NB4 (cell line): ENCODE measurements at regions not wholly inside any gene's neighbourhood (a gene's known extent, or its start where the extent isn't known, plus 50 kb on each side); places are given as distances from the start of the nearest gene placed in this dataset.

Experiments
- DNase-seq: peaks from one replicate; pipeline ENCODE4 v3.0.0; 2010; ENCODE audit warnings: low read depth
- H3K4me3 ChIP-seq: one replicate; pipeline ENCODE4 v1.5.1; 2011; ENCODE audit warnings: mild to moderate bottlenecking, low read depth, low read length, moderate library complexity
- MYC ChIP-seq: IDR thresholded peaks from 2 replicates; pipeline ENCODE4 v1.6.1; 2011; ENCODE audit warnings: low read depth, low read length
- POLR2A ChIP-seq: IDR thresholded peaks from 2 replicates; pipeline ENCODE4 v1.6.1; 2011; ENCODE audit warnings: mild to moderate bottlenecking; ENCODE audit not compliant: insufficient read length; ENCODE audit errors: extremely low read depth
- TF ChIP-seq, protein P1 (sequence below): IDR thresholded peaks from one replicate; pipeline ENCODE4 v1.5.1; 2012; ENCODE audit warnings: low read depth, low read length
- TF ChIP-seq, protein P2 (sequence below): IDR thresholded peaks from 2 replicates; pipeline ENCODE4 v1.6.1; 2011; ENCODE audit warnings: low read depth, low read length

DNA sequence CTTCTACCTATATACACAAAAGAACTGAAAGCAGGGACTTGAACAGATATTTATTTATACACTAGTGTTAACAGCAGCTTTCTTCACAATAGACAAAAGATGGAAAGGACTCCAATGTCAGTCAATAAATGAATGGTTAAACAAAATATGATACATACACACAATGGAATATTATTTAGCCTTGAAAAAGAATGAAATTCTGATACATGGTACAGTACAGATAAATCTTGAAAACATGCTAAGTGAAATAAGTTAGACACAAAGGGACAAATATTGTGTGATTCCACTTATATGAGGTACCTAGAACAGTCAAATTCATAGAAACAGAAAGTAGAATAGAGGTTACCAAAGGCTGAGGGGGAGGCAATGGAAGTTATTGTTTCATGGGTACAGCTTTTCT lies 79.8 kb upstream of the ADTRP start:
- TF ChIP-seq MYC: no peak
- TF ChIP-seq, protein P1, sequence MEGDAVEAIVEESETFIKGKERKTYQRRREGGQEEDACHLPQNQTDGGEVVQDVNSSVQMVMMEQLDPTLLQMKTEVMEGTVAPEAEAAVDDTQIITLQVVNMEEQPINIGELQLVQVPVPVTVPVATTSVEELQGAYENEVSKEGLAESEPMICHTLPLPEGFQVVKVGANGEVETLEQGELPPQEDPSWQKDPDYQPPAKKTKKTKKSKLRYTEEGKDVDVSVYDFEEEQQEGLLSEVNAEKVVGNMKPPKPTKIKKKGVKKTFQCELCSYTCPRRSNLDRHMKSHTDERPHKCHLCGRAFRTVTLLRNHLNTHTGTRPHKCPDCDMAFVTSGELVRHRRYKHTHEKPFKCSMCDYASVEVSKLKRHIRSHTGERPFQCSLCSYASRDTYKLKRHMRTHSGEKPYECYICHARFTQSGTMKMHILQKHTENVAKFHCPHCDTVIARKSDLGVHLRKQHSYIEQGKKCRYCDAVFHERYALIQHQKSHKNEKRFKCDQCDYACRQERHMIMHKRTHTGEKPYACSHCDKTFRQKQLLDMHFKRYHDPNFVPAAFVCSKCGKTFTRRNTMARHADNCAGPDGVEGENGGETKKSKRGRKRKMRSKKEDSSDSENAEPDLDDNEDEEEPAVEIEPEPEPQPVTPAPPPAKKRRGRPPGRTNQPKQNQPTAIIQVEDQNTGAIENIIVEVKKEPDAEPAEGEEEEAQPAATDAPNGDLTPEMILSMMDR: no peak
- TF ChIP-seq, protein P2, sequence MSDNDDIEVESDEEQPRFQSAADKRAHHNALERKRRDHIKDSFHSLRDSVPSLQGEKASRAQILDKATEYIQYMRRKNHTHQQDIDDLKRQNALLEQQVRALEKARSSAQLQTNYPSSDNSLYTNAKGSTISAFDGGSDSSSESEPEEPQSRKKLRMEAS: no peak
- no peak for TF ChIP-seq POLR2A

DNA sequence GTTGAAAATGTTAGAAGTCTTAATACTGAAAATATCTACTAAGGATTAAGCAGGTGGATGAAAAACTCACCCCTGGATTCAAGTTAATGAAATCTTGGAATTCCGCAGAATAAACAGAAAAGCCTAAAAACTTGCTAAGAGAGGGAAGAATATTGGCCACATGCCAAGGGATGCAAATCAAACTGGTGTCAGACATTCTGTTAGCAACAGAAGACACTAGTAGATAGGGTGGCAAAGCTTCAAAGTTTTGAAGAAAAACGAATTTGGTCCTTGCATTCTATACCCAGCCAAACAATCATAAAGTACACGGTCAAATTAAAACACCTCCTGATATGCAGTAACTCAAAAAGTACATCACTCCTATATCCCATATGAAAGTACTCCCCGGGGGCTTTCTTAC lies 77.1 kb upstream of the ADTRP start:
- no peak overlapping the region for H3K4me3 ChIP-seq
- TF ChIP-seq MYC: no peak
- TF ChIP-seq, protein P2: no peak
- TF ChIP-seq, protein P1: no peak
- TF ChIP-seq POLR2A: no peak

More for the DNA sequence above, 79.8 kb upstream of the ADTRP start:
- no peak for DNase-seq
- no peak overlapping the region for H3K4me3 ChIP-seq

DNA sequence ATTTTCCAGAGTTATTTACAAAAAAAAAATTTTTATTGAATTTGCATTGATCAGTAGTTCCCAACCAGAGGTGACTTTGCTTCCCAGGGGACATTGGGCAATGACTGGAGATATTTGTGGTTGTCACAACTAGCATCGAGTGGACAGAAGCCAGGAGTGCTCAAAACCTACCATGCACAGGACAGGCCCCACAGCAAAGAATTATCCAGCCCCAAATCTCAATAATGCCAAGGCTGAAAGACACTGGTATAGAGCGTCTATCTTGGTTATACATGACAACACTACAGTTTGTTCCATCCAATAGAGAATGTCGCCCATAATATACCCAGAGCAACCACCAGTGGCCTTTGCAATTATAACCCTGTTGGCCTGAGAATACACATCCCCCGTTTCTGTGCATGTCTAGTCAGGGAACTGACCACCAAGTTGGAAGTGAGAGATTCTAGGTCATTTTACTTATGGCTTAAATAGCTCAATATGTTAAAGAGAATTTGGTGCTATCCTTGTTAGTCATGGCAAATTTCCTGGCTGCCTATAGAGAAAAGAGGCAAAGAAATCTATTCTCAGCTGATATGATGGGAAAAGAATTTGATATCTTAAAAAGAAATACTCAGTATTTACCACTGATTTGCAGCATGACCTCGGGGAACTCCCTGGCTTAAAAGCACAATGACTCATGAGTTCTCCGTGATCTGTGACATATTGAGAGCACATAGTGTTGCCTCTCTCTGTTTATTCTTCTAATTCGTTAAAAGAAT lies 76.0 kb upstream of the ADTRP start:
- DNase-seq: peak; percentile 23
- no peak overlapping the region for H3K4me3 ChIP-seq
- TF ChIP-seq MYC (no peak), POLR2A (no peak)
- TF ChIP-seq, protein P2: no peak
- TF ChIP-seq, protein P1: no peak

More for the DNA sequence above, 77.1 kb upstream of the ADTRP start:
- no peak for DNase-seq

DNA sequence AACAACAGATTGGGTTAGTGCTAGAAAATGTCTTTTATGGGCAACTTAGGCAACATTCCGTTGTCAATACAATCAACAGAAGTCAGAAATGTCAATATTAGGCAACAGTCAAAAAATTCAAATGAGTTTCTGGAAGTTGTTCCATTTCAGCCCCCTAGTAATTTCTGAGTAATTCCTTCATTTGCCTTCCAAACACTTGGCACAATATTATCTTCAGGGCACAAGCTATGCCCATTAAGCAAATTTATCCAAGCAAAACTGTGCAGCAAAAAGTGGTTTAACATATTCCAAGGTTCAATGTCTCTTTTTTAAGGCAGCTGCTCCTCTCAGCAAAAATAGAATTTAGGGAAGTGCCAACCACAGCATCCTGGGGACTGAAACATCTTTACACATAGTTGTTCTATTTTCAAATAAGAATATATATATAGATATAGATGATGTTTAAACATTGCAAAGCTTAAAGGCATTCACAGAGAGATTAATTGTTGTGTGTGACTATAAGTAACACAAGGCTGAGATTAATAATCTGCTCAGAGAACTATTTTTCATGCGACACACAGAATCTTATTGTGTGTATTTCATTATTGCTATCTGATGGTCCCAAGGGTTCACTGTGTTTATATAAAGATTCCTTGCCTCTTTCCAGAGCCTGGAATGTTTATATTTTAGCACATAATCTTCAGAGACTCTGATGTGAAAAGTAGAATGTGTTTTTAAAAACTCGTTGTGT lies 75.2 kb upstream of the ADTRP start:
- H3K4me3 ChIP-seq: no peak overlapping the region
- peak; percentile 52 for DNase-seq
- TF ChIP-seq, protein P2: no peak
- no peak for TF ChIP-seq MYC
- TF ChIP-seq, protein P1: no peak

DNA sequence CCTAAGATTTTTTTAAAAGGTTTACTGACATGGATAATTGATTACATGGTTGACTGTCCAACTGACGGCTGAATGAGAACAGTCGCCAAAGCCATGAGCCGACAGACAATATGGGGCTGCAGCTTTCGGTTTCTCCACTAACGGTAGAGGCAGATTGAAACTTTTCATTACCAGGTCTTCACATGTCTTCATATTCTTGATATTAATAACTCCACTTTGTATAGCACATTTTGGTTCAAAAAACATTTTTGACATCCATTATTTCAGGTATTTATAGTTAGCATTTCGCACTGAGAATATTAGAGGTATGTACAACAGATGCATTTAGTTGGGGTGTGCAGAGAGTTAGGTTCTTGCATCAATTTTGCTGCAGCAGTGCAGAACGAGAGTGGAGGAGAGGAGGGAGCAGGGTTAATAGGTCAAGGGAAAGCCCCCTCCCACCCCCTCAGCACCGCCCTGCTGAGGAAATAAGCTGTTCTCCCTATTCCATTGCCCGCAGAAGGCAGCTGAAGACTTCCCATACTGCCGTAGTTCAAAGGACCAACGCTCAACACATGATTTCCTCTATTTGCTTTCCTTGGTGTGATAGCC lies 73.6 kb upstream of the ADTRP start:
- DNase-seq: no peak
- TF ChIP-seq, protein P2: no peak
- TF ChIP-seq, protein P1: no peak
- TF ChIP-seq POLR2A (no peak), MYC (no peak)
- H3K4me3 ChIP-seq: no peak overlapping the region
